Thyroid gland (tissue), 4 donors: ENCODE measurements at regions not wholly inside any gene's neighbourhood (a gene's known extent, or its start where the extent isn't known, plus 50 kb on each side); places are given as distances from the start of the nearest gene placed in this dataset.

Source experiments
- CTCF ChIP-seq, 6 experiments: fragments of 200-600 bp in 3 of 6; fragments of 450-650 bp in 3 of 6; sonication (generic) in 3 of 6; IDR thresholded peaks; one replicate each; pipeline ENCODE4 v1.5.1; 2016 to 2019; ENCODE audit warnings: antibody characterized with exemption in 6 of 6, mild to moderate bottlenecking in 2 of 6, inconsistent platforms in 1 of 6, moderate library complexity in 1 of 6
- POLR2A ChIP-seq, 2 donors: fragments of 450-650 bp; IDR thresholded peaks; one replicate each; pipeline ENCODE4 v1.6.1; 2017; ENCODE audit warnings: antibody characterized with exemption in 2 of 2, mild to moderate bottlenecking in 2 of 2, moderate library complexity in 1 of 2

GRCh38 chr18:6525604-6526003 lies 110.9 kb upstream of the L3MBTL4 start:
- no peak for TF ChIP-seq POLR2A (IDR thresholded peaks at IDR 0.05)
- no peak for TF ChIP-seq CTCF (IDR thresholded peaks at IDR 0.05)
